Lower leg skin (tissue), 4 donors: ENCODE measurements at regions not wholly inside any gene's neighbourhood (a gene's known extent, or its start where the extent isn't known, plus 50 kb on each side); places are given as distances from the start of the nearest gene placed in this dataset.

Experiments used
- DNase-seq, 2 donors: peaks; one replicate each; pipeline ENCODE4 v3.0.0-alpha.2; 2019; ENCODE audit warnings: low spot score in 2 of 2
- H3K4me3 ChIP-seq: fragments of 200-600 bp; sonication (generic); 2 replicates; pipeline ENCODE4 v1.5.1; 2017; ENCODE audit warnings: mild to moderate bottlenecking, low read depth; ENCODE audit not compliant: poor library complexity, severe bottlenecking
- CTCF ChIP-seq, 3 donors: fragments of 450-650 bp; IDR thresholded peaks; one replicate each; pipeline ENCODE4 v1.5.1; 2016; ENCODE audit warnings: antibody characterized with exemption in 3 of 3, mild to moderate bottlenecking in 3 of 3, moderate library complexity in 2 of 3
- POLR2A ChIP-seq, 2 donors: fragments of 450-650 bp; IDR thresholded peaks; one replicate each; pipeline ENCODE4 v1.6.1; 2016 to 2017; ENCODE audit warnings: antibody characterized with exemption in 2 of 2, mild to moderate bottlenecking in 1 of 2, moderate library complexity in 1 of 2
- WGBS, 2 donors: methylation state at CpG; one replicate each; pipeline ENCODE4 v1.1.5; 2018; 5-methylcytosine and 5-hydroxymethylcytosine counted together
- intact Hi-C: fragments of 100-400 bp; cut with DNase I; formaldehyde crosslinking; loops from one replicate; pipeline ENCODE4 v1.15.0; 2023; ENCODE audit warnings: low total_unique reads

- TF ChIP-seq POLR2A (IDR thresholded peaks at IDR 0.05) (no peak), CTCF (IDR thresholded peaks at IDR 0.05) (no peak)
- intact Hi-C loops, result loop anchor here (10.0 kb wide), 1 partner anchor 1725 kb away; no protein-coding TSS in a partner anchor
- no peak overlapping the region for H3K4me3 ChIP-seq
- no peak for DNase-seq
- 44% methylated on average over 6 of the region's 6 CpGs for WGBS, 2 donors
These were observed 72.8 kb upstream of the MTPN start for GRCh38 chr7:136049818-136050461.

DNA sequence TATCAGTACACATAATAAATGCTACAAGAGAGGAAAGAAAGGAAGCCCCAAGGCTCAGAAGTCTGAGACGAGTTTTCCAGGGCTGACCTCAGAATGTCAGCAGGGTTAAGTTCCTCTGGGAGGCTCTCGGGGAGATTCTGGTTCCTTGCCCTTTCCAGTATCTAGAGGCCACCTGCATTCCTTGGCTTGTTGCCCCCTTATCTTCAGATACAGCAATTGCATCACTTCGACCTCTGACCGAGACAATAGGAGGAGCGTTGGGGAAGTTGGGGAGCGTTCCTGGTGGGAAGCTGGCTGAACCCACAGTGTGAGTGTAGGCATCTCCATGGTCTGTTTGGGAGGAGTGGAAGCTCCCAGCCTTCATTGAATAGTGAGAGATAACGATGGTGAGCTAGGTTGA is 72.0 kb upstream of the MTPN start:
- no peak for DNase-seq
- 59 to 75% methylated on average over 7 of the region's 7 CpGs for WGBS, 2 donors
- intact Hi-C loops, result no loop called here
- TF ChIP-seq CTCF (IDR thresholded peaks at IDR 0.05) (no peak), POLR2A (IDR thresholded peaks at IDR 0.05) (no peak)
- H3K4me3 ChIP-seq, result no peak overlapping the region

GRCh38 chr7:136046548-136046947 is 69.4 kb upstream of the MTPN start:
- intact Hi-C loops, result no loop called here
- no peak for DNase-seq
- 51 to 53% methylated on average over 2 of the region's 2 CpGs for whole genome bisulfite sequencing, 2 donors
- H3K4me3 ChIP-seq, result no peak overlapping the region
- TF ChIP-seq POLR2A (IDR thresholded peaks at IDR 0.05), result no peak
- TF ChIP-seq CTCF (IDR thresholded peaks at IDR 0.05), result no peak

DNA sequence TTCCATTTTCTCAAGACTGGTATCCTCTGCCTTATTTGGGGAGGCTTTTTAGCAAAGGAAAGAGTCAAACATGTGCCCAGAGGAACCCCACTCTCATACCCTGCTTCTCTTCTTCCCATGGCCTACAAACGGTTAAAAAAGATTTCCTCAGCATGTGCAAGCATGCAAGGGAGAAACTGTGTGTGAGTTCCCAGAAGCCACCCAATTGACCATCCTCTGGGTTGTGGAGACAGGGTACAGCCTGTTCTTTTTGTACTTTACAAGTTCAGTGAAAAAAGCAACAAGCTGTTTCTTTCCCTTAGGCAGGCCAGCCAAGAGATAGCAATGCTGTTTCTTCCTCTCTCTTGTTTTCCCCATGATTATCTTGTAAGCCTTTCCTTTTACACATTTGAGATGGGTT is 68.8 kb upstream of the MTPN start:
- WGBS, 2 donors, result 63 to 76% methylated on average over 1 of the region's 1 CpG

GRCh38 chr7:136045181-136045580 is 68.0 kb upstream of the MTPN start:
- DNase-seq, result no peak
- TF ChIP-seq POLR2A (IDR thresholded peaks at IDR 0.05), result no peak
- no peak for TF ChIP-seq CTCF (IDR thresholded peaks at IDR 0.05)
- intact Hi-C loops, result no loop called here
- H3K4me3 ChIP-seq, result no peak overlapping the region
- WGBS, 2 donors, result 69 to 80% methylated on average over 3 of the region's 3 CpGs

More for the DNA sequence above, 68.8 kb upstream of the MTPN start:
- no peak for TF ChIP-seq CTCF (IDR thresholded peaks at IDR 0.05)
- TF ChIP-seq POLR2A (IDR thresholded peaks at IDR 0.05), result no peak
- H3K4me3 ChIP-seq, result no peak overlapping the region
- DNase-seq, result no peak
- intact Hi-C loops, result no loop called here
